Peyer's patch (tissue), 4 donors: ENCODE measurements at regions not wholly inside any gene's neighbourhood (a gene's known extent, or its start where the extent isn't known, plus 50 kb on each side); places are given as distances from the start of the nearest gene placed in this dataset.

ENCODE experiments used
- CTCF ChIP-seq, 6 experiments: fragments of 450-650 bp in 4 of 6; fragments of 200-600 bp in 2 of 6; sonication (generic) in 1 of 6; IDR thresholded peaks; one replicate each; pipeline ENCODE4 v1.5.1; 2017 to 2019; ENCODE audit warnings: antibody characterized with exemption in 6 of 6, mild to moderate bottlenecking in 3 of 6, moderate library complexity in 1 of 6
- POLR2A ChIP-seq, 2 donors: fragments of 450-650 bp; IDR thresholded peaks; one replicate each; pipeline ENCODE4 v1.5.1; 2017; ENCODE audit warnings: antibody characterized with exemption in 2 of 2, mild to moderate bottlenecking in 2 of 2, moderate library complexity in 2 of 2

- TF ChIP-seq CTCF (IDR thresholded peaks at IDR 0.05) (no peak), POLR2A (IDR thresholded peaks at IDR 0.05) (no peak)
Measured at GRCh38 chr16:59045501-59045900, 311.4 kb upstream of the GOT2 start.
